ENCODE measurements at regions not wholly inside any gene's neighbourhood (a gene's known extent, or its start where the extent isn't known, plus 50 kb on each side); places are given as distances from the start of the nearest gene placed in this dataset.

DNA sequence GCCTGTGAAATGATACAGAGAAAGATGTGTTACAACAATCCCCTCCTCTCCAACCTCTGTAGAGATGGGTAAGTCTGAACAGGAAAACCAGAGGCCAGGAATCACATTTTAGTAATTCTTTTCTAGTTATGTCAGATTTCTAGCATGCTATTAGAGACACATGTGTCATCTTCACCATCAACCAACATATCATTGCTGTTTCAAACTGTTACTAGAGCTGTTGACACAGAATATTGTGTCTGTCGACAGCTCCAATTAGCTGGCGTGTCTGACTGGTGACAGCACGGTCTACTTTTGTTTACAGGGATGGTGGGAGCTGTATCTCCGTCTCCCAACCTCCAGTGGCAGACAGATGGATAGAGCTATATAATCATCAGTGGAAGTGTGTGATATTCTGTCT, 393.2 kb downstream of the SOX2 start:
- no peak overlapping the region for H3K4me3 ChIP-seq
- H3K36me3 ChIP-seq: no peaks in the 10 kb centered on the region
- TF ChIP-seq, protein P1, sequence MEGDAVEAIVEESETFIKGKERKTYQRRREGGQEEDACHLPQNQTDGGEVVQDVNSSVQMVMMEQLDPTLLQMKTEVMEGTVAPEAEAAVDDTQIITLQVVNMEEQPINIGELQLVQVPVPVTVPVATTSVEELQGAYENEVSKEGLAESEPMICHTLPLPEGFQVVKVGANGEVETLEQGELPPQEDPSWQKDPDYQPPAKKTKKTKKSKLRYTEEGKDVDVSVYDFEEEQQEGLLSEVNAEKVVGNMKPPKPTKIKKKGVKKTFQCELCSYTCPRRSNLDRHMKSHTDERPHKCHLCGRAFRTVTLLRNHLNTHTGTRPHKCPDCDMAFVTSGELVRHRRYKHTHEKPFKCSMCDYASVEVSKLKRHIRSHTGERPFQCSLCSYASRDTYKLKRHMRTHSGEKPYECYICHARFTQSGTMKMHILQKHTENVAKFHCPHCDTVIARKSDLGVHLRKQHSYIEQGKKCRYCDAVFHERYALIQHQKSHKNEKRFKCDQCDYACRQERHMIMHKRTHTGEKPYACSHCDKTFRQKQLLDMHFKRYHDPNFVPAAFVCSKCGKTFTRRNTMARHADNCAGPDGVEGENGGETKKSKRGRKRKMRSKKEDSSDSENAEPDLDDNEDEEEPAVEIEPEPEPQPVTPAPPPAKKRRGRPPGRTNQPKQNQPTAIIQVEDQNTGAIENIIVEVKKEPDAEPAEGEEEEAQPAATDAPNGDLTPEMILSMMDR (IDR thresholded peaks at IDR 0.05; ENCODE audit: low read depth, low read length): no peak
- no peaks in the 10 kb centered on the region for H3K4me1 ChIP-seq (ENCODE audit: low read depth)
- no peaks in the 10 kb centered on the region for H3K27me3 ChIP-seq
- no peak for DNase-seq (ENCODE audit: low read depth in 1 of 2, low spot score in 1 of 2)
- no peak overlapping the region for H3K27ac ChIP-seq
- no peaks in the 10 kb centered on the region for H3K9me3 ChIP-seq (ENCODE audit: low read depth)

DNA sequence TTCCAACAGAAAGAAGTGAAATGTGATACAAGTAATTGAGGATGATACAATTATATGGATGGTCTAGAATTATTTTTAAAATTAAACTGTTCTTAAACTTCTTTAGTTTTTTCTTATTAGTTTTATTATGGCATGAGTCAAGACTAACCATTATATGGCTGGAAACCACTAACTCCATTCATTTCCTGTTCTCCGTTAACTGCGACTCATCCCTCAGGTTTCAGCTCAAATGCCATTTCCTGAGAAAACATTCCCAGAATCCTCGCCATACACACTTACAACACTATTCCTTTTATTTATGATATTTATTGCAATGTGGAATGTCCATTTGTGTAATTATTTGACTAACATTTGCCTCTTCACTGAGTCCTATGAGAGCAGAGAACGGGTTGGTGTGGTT, 394.1 kb downstream of the SOX2 start:
- no peaks in the 10 kb centered on the region for H3K36me3 ChIP-seq
- no peak overlapping the region for H3K27ac ChIP-seq
- no peaks in the 10 kb centered on the region for H3K9me3 ChIP-seq (ENCODE audit: low read depth)
- no peak overlapping the region for H3K4me3 ChIP-seq
- TF ChIP-seq, protein P1 (IDR thresholded peaks at IDR 0.05; ENCODE audit: low read depth, low read length): no peak
- no peaks in the 10 kb centered on the region for H3K4me1 ChIP-seq (ENCODE audit: low read depth)
- no peak for DNase-seq (ENCODE audit: low read depth in 1 of 2, low spot score in 1 of 2)
- no peaks in the 10 kb centered on the region for H3K27me3 ChIP-seq

DNA sequence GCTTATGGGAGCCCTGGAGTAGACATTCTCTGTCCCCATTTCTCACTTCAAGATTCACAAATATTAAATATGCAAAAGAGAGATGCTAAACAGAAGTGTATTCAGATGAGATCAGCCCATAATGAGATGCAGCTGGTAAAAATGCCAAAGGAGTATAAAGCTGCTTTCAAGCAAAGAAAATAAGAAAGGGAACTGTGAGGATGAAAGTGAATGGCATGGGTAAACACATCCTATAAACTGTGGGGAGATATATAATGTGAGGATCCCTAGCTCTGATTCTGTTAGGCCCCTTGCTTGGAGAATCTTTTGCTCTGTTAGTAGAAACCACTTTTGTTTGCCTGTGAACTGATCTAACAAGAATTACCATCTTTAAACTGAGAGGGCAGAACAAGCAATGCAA, 396.6 kb downstream of the SOX2 start:
- TF ChIP-seq, protein P1 (IDR thresholded peaks at IDR 0.05; ENCODE audit: low read depth, low read length): no peak
- no peaks in the 10 kb centered on the region for H3K36me3 ChIP-seq
- H3K4me1 ChIP-seq (ENCODE audit: low read depth): no peaks in the 10 kb centered on the region

DNA sequence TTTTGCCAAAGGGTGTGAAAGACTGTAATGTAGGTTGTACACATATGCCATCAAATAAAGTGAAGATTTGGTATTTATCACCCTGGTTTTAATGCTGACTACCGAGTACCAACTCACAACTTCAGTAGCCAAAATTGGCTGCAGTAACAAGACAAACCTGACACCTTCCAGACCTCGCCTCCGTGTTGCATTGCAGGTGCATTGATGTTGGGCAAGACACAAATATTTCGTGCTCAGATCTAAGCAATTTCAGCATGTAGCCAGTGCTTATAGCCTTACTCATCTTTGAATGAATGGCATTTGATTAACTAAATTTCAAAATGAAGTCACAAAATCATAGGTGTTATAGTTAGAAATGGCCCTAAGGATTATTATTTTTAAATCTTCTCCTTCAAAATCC, 400.2 kb downstream of the SOX2 start:
- no peak for DNase-seq (ENCODE audit: low read depth in 1 of 2, low spot score in 1 of 2)
- H3K4me3 ChIP-seq: no peak overlapping the region
- no peaks in the 10 kb centered on the region for H3K36me3 ChIP-seq
- no peak overlapping the region for H3K27ac ChIP-seq
- H3K9me3 ChIP-seq (ENCODE audit: low read depth): no peaks in the 10 kb centered on the region
- TF ChIP-seq, protein P1 (IDR thresholded peaks at IDR 0.05; ENCODE audit: low read depth, low read length): no peak
- H3K4me1 ChIP-seq (ENCODE audit: low read depth): no peaks in the 10 kb centered on the region
- H3K27me3 ChIP-seq: no peaks in the 10 kb centered on the region

More for the DNA sequence above, 396.6 kb downstream of the SOX2 start:
- H3K27ac ChIP-seq: no peak overlapping the region
- no peaks in the 10 kb centered on the region for H3K9me3 ChIP-seq (ENCODE audit: low read depth)
- H3K4me3 ChIP-seq: no peak overlapping the region
- H3K27me3 ChIP-seq: no peaks in the 10 kb centered on the region
- DNase-seq (ENCODE audit: low read depth in 1 of 2, low spot score in 1 of 2): no peak

DNA sequence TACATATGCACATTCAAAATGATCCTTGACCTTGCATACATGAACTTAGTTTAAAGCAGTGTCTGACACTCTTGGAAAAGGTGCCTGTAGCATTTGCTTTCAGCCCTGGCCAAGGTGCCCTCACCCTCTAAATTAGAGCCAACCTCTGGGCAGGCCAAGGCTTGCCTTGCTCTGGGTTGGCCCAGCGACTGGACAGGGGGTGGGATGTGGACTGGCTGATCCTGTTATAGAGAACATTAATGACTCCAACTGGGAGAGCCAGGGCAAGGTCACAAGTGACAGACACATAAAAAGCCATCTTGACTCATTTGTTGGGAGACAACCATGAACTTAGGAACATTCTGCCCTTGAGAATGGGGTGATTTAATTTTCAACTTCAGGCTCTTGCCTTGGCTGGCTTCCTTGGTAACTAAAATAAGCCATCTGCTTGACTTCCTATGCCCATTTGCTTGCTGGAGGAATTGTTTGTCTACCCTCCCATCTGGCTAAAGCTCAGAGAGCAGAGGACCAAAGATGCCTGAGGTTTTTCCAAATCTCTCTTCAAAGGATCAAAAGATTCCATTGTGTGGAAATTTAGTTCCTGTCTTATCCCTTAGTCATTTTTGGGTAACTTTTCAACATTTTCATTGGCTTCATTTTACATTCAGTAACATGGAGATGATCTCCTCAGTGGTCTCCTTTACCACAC, 403.7 kb downstream of the SOX2 start:
- no peaks in the 10 kb centered on the region for H3K36me3 ChIP-seq
- no peaks in the 10 kb centered on the region for H3K27me3 ChIP-seq
- H3K9me3 ChIP-seq (ENCODE audit: low read depth): no peaks in the 10 kb centered on the region
- H3K27ac ChIP-seq: no peak overlapping the region
- TF ChIP-seq, protein P1 (IDR thresholded peaks at IDR 0.05; ENCODE audit: low read depth, low read length): no peak
- no peak for DNase-seq (ENCODE audit: low read depth in 1 of 2, low spot score in 1 of 2)
- no peak overlapping the region for H3K4me3 ChIP-seq
- H3K4me1 ChIP-seq (ENCODE audit: low read depth): no peaks in the 10 kb centered on the region
